ENCODE measurements at regions not wholly inside any gene's neighbourhood (a gene's known extent, or its start where the extent isn't known, plus 50 kb on each side); places are given as distances from the start of the nearest gene placed in this dataset.
"Not testable (repeated sequence)": the region's sequence is repeated elsewhere in the genome, so short reads cannot be mapped to it uniquely, and the experiment has no call there.

GRCh38 chr7:76736091-76736490 is 109.0 kb upstream of the POMZP3 start:
- H3K9me3 Mint-ChIP-seq; H3K4me3 Mint-ChIP-seq; H3K36me3 Mint-ChIP-seq (ENCODE audit: low read depth); H3K27ac Mint-ChIP-seq; H3K27me3 Mint-ChIP-seq (ENCODE audit: low read depth); H3K4me1 Mint-ChIP-seq: not testable (repeated sequence)

- H3K4me3 Mint-ChIP-seq; H3K4me1 Mint-ChIP-seq; H3K27me3 Mint-ChIP-seq (ENCODE audit: low read depth); H3K27ac Mint-ChIP-seq; H3K9me3 Mint-ChIP-seq; H3K36me3 Mint-ChIP-seq (ENCODE audit: low read depth): not testable (repeated sequence)
These were observed 108.6 kb upstream of the POMZP3 start for GRCh38 chr7:76735668-76736067.

- H3K9me3 Mint-ChIP-seq; H3K36me3 Mint-ChIP-seq (ENCODE audit: low read depth); H3K4me1 Mint-ChIP-seq; H3K27me3 Mint-ChIP-seq (ENCODE audit: low read depth); H3K27ac Mint-ChIP-seq: not testable (repeated sequence)
- peak overlapping the region; percentile 52 to 74 (median 63) for H3K4me3 Mint-ChIP-seq
These were observed 101.5 kb upstream of the POMZP3 start for GRCh38 chr7:76728571-76728974.

GRCh38 chr7:76723928-76724327 is 96.8 kb upstream of the POMZP3 start:
- H3K36me3 Mint-ChIP-seq (ENCODE audit: low read depth) = peaks cover 14% of the 10 kb centered on the region
- not testable (repeated sequence) for H3K4me3 Mint-ChIP-seq; H3K4me1 Mint-ChIP-seq; H3K27me3 Mint-ChIP-seq (ENCODE audit: low read depth); H3K27ac Mint-ChIP-seq
- peaks cover 15% of the 10 kb centered on the region for H3K9me3 Mint-ChIP-seq

- H3K27ac Mint-ChIP-seq; H3K4me1 Mint-ChIP-seq; H3K4me3 Mint-ChIP-seq; H3K27me3 Mint-ChIP-seq (ENCODE audit: low read depth): not testable (repeated sequence)
- peaks cover 24% of the 10 kb centered on the region for H3K9me3 Mint-ChIP-seq
- H3K36me3 Mint-ChIP-seq (ENCODE audit: low read depth) = peaks cover 24% of the 10 kb centered on the region
These were observed 89.5 kb upstream of the POMZP3 start for GRCh38 chr7:76716551-76716950.

- H3K4me3 Mint-ChIP-seq; H3K27me3 Mint-ChIP-seq (ENCODE audit: low read depth); H3K4me1 Mint-ChIP-seq: not testable (repeated sequence)
- Mint-ChIP-seq H3K27ac (peak overlapping the region in 1 of 3 experiments; percentile 67), H3K9me3 (peaks cover 16% of the 10 kb centered on the region), H3K36me3 (ENCODE audit: low read depth) (peaks cover 16% of the 10 kb centered on the region)
These were observed 85.8 kb upstream of the POMZP3 start for GRCh38 chr7:76712926-76713325.

- Mint-ChIP-seq H3K9me3 (peaks cover 19% of the 10 kb centered on the region), H3K27ac (peak overlapping the region in 1 of 3 experiments; percentile 80)
- H3K4me3 Mint-ChIP-seq; H3K27me3 Mint-ChIP-seq (ENCODE audit: low read depth); H3K36me3 Mint-ChIP-seq (ENCODE audit: low read depth); H3K4me1 Mint-ChIP-seq: not testable (repeated sequence)
These were observed 84.6 kb upstream of the POMZP3 start for GRCh38 chr7:76711648-76712047.

- H3K9me3 Mint-ChIP-seq; H3K4me1 Mint-ChIP-seq; H3K27ac Mint-ChIP-seq; H3K27me3 Mint-ChIP-seq (ENCODE audit: low read depth); H3K36me3 Mint-ChIP-seq (ENCODE audit: low read depth); H3K4me3 Mint-ChIP-seq: not testable (repeated sequence)
These were observed 82.6 kb upstream of the POMZP3 start for GRCh38 chr7:76709703-76710102.

- not testable (repeated sequence) for H3K27ac Mint-ChIP-seq; H3K4me3 Mint-ChIP-seq; H3K9me3 Mint-ChIP-seq; H3K4me1 Mint-ChIP-seq; H3K27me3 Mint-ChIP-seq (ENCODE audit: low read depth); H3K36me3 Mint-ChIP-seq (ENCODE audit: low read depth)
These were observed 81.4 kb upstream of the POMZP3 start for GRCh38 chr7:76708446-76708845.

- H3K27me3 Mint-ChIP-seq (ENCODE audit: low read depth); H3K4me3 Mint-ChIP-seq; H3K9me3 Mint-ChIP-seq; H3K4me1 Mint-ChIP-seq; H3K36me3 Mint-ChIP-seq (ENCODE audit: low read depth); H3K27ac Mint-ChIP-seq: not testable (repeated sequence)
These were observed 76.7 kb upstream of the POMZP3 start for GRCh38 chr7:76703815-76704214.

GRCh38 chr7:76686277-76686676 is 59.2 kb upstream of the POMZP3 start:
- not testable (repeated sequence) for H3K9me3 Mint-ChIP-seq; H3K27me3 Mint-ChIP-seq (ENCODE audit: low read depth); H3K4me3 Mint-ChIP-seq; H3K36me3 Mint-ChIP-seq (ENCODE audit: low read depth); H3K4me1 Mint-ChIP-seq; H3K27ac Mint-ChIP-seq

GRCh38 chr7:76684737-76685136 is 57.7 kb upstream of the POMZP3 start:
- H3K27me3 Mint-ChIP-seq (ENCODE audit: low read depth); H3K9me3 Mint-ChIP-seq; H3K4me3 Mint-ChIP-seq; H3K4me1 Mint-ChIP-seq; H3K27ac Mint-ChIP-seq; H3K36me3 Mint-ChIP-seq (ENCODE audit: low read depth): not testable (repeated sequence)

- not testable (repeated sequence) for H3K27me3 Mint-ChIP-seq (ENCODE audit: low read depth); H3K4me3 Mint-ChIP-seq
These were observed 56.6 kb upstream of the POMZP3 start for GRCh38 chr7:76683631-76684030.

GRCh38 chr7:76681810-76682209 is 54.7 kb upstream of the POMZP3 start:
- H3K4me1 Mint-ChIP-seq; H3K27ac Mint-ChIP-seq; H3K36me3 Mint-ChIP-seq (ENCODE audit: low read depth); H3K27me3 Mint-ChIP-seq (ENCODE audit: low read depth); H3K4me3 Mint-ChIP-seq; H3K9me3 Mint-ChIP-seq: not testable (repeated sequence)

More at GRCh38 chr7:76683631-76684030, 56.6 kb upstream of the POMZP3 start:
- not testable (repeated sequence) for H3K4me1 Mint-ChIP-seq; H3K27ac Mint-ChIP-seq; H3K9me3 Mint-ChIP-seq; H3K36me3 Mint-ChIP-seq (ENCODE audit: low read depth)

GRCh38 chr7:76679174-76679573 is 52.1 kb upstream of the POMZP3 start:
- H3K4me3 Mint-ChIP-seq; H3K36me3 Mint-ChIP-seq (ENCODE audit: low read depth); H3K27ac Mint-ChIP-seq; H3K9me3 Mint-ChIP-seq; H3K27me3 Mint-ChIP-seq (ENCODE audit: low read depth); H3K4me1 Mint-ChIP-seq: not testable (repeated sequence)

GRCh38 chr7:76678500-76678899 is 51.4 kb upstream of the POMZP3 start:
- H3K4me3 Mint-ChIP-seq; H3K27me3 Mint-ChIP-seq (ENCODE audit: low read depth); H3K4me1 Mint-ChIP-seq; H3K27ac Mint-ChIP-seq; H3K9me3 Mint-ChIP-seq; H3K36me3 Mint-ChIP-seq (ENCODE audit: low read depth): not testable (repeated sequence)

- not testable (repeated sequence) for H3K27ac Mint-ChIP-seq; H3K27me3 Mint-ChIP-seq (ENCODE audit: low read depth); H3K9me3 Mint-ChIP-seq; H3K36me3 Mint-ChIP-seq (ENCODE audit: low read depth); H3K4me1 Mint-ChIP-seq; H3K4me3 Mint-ChIP-seq
These were observed 49.8 kb upstream of the POMZP3 start for GRCh38 chr7:76676890-76677289.
